ENCODE measurements at regions not wholly inside any gene's neighbourhood (a gene's known extent, or its start where the extent isn't known, plus 50 kb on each side); places are given as distances from the start of the nearest gene placed in this dataset.

DNA sequence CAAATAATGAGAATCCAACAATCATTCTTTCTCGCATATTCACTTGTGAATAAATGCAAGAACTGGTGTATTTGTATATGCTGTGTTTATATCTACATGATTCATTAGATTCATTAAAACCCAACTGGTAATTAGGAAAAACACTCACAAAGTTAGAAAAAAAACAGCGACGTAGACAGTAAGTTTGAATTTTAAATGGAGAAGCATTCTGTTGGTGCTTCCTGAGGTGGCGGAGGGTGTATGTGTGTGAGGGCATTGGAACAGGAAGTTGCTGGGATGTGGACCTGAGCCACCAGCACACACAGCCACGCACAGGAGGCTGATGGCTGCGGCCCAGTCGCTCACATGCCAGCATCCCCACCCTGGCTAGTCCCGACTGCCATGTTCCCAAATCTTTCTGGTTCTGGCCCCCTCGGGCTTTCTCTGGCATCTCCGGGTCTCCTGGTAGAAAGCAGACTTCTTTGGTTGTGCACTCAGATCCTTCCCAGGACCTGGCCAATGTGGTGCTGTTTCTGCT lies 121.6 kb upstream of the IRF2BP2 start:
- no peak for DNase-seq (ENCODE audit: low spot score)

GRCh38 chr1:234730770-234731568 lies 121.0 kb upstream of the IRF2BP2 start:
- DNase-seq (ENCODE audit: low spot score), result peak; percentile 75

DNA sequence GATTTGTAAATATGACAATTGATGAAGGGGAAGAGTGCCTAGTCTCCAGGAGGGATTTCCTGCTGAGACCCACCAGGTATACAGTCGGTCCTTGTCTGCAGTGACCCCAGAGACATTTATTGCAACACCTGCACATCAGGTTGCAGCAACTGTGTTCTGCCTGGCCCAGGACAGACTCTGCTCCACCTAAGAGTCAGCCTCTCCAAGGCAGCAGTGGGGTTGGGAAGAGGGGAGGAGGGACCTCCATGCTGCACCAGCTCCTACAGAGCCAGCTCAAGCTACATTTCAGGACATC lies 120.4 kb upstream of the IRF2BP2 start:
- DNase-seq (ENCODE audit: low spot score), result no peak

GRCh38 chr1:234729561-234730474 lies 119.8 kb upstream of the IRF2BP2 start:
- no peak for DNase-seq (ENCODE audit: low spot score)

DNA sequence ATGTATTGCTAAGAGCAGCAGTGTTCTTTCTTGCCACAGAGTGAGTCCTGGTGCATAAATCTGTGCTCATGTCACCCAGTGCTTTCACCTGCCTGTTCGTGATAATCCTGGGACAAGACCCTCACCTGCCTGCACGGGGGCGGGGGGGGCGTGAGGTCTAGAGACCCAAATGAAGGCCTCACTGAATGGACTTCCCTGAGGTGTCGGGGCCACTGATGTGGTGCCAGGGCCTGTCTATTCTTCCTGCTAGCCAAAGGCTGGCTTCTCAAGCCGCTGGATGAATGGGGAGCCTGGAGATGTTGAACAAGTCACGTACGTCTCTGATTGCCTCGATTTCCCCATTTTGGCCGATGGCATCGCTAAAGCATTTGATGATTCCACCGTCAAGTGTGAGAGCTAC lies 118.8 kb upstream of the IRF2BP2 start:
- no peak for DNase-seq (ENCODE audit: low spot score)

GRCh38 chr1:234727018-234727940 lies 117.3 kb upstream of the IRF2BP2 start:
- no peak for DNase-seq (ENCODE audit: low spot score)

GRCh38 chr1:234726359-234726943 lies 116.5 kb upstream of the IRF2BP2 start:
- DNase-seq (ENCODE audit: low spot score), result no peak

- no peak for DNase-seq (ENCODE audit: low spot score)
Measured at GRCh38 chr1:234725177-234726132, 115.5 kb upstream of the IRF2BP2 start.

DNA sequence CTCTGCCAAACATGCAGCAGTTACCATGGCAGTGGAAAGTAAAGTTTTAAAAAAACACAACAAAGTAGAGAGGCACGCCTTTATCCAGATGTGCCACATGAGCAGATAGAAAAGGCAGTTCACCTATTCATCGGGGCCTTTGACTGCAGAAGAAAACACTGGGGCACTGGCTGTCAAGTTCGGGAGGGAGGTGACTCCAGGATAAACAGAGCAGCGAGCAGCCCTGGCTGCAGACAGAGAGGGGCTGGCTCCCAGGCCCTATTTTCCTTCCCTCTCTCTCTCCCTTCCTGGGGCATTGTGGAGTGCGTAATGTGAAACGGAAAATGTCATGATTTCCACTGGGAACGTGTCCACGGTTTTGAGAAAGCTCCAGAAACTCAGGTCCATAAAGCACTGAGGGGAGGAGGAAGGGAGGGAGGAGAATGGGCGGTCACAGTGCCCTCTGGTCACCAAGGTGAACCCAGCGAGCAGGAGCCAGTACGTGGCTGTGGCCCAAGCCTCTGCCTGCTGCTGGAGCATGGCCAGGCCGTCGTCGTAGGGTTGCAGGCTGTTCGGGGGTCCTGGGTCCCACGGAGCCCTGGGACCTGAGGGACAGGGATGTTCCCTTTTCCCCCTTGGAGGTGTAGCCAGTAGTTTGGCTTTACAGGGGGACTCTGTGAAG lies 114.7 kb upstream of the IRF2BP2 start:
- DNase-seq (ENCODE audit: low spot score), result no peak

DNA sequence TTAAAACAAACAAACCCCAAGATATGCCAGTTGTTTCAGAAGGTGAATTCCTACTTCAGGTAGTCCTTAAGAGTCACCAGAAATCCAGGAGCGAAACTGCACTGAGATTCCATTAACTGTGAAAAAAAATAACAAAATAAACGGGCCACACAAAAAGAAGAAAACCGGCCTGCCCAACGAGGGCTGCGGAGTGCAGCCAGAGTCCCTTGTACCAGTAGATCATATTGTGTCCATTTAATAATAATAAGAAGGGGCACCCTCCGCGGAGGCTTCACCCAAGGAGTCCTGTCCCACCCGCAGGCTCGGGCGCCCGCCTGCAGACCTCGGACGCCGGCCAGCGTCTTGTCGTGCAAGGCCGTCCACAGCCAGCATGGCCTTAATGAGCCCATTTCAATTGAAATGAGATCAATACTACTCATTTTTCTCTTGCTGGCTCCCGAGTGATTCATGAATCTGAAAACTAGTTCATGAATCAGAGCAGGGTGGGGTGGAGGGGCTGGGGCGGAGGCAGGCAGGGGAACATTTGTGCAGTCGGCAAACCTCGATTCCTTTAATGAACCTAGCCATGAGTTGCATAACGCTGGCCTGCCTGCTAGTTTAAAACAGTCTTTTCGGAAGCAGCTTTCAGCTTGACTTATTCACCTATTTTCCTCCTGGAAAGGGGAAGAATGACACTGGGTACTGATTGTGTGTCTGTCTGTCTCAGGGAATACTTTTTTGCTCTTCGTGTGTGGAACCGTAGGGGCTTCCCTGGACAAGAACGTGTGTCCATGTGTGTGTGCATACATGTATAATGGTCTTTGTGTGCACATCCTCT lies 113.1 kb upstream of the IRF2BP2 start:
- peak; percentile 68 for DNase-seq (ENCODE audit: low spot score)

DNA sequence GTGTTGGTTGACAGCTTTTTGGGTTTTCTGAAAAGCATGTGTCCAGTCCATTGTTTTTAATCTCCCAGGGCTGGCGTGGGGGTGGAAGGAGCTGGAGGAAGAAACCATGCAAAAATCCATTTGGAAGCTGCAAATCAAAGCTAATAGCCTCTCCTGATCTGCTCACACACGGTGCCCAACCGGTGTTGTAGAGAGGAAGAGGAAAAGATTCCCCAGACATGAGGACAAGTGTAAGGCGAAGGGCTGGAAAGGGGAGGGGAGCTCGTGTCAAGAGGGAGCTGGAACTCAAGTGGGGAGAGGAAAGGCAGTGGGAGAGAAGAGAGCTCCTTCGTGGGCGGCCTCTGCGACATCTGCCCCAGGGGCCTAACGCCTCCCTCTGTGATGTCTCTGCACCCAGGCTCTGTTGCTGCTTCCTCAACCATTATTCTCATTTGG lies 112.3 kb upstream of the IRF2BP2 start:
- DNase-seq (ENCODE audit: low spot score), result peak; percentile 11

DNA sequence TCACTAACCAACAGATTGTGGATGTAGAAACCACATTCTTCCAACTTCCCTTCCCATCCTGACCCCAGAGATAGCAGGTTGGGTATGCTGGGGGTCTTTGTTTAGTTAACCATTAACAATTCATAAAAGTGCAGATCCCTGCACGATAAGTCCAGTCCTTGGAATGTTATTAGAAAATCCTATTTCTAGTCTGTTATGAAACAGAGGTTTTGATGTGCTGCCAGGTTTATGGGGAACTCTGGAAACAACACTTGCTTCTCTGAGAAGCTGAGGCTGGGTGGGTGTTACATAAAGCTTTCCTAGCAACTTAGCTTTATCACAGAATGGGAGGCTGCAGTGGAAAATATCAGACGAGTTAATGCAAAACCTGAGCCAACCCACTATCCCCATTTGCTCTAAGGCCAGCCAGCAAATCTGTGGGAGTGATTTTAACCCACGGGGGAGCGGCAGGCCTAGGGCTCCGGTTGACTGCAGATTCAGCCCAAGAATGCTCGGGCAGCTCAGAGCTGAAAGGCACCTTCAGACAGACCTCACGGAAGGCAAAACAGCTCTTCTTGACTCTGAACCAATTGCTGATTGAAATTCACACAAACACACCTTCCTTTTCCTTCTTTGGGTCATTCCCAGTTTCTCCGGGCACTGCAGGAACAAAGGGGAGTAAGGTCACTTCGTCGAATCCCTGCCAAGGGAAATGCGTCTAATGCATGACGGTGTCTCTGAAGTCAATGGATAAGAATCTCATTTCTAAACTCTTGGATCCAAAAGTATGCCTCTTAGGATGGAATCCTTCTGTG lies 111.7 kb upstream of the IRF2BP2 start:
- DNase-seq (ENCODE audit: low spot score), result peak; percentile 74

- peak; percentile 36 for DNase-seq (ENCODE audit: low spot score)
Measured at GRCh38 chr1:234720709-234721441, 110.9 kb upstream of the IRF2BP2 start.

DNA sequence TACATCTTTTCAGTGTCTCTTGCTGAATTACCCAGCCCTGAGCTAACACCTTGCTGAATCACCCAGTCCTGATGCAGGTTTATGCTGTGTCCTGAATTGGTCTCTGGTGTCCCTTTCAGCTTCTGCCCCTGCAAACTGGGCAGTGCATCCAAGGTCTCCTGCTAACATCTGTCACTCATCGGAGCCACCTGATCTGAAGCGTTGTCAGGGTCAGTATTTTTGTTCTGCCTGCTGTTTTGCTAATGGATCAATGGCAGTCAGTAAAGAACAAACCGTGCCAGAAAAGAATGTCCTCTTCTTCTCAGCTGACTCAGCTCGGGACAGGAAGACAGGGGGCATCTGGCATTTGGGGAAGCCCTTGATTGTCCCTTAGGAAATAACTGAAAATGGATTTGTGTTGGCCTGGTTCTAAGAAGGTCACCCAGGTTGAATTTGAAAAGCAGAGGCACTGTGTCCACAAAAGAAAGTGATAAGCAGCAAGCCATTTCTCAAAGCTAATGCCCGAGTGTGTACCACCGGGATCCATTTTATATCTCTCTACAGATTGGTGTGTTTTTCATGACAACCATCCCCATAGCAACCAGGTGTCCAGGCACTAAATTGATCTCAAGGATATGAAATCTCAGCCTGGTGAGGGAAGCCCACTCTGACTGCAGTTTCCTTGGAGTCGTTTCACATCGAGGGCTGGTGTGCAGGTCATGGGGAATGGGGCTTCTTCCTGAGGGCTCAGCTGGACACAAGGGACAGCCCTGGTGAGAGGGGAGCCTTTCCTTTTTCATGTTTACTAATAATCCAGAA lies 109.7 kb upstream of the IRF2BP2 start:
- DNase-seq (ENCODE audit: low spot score), result no peak

DNA sequence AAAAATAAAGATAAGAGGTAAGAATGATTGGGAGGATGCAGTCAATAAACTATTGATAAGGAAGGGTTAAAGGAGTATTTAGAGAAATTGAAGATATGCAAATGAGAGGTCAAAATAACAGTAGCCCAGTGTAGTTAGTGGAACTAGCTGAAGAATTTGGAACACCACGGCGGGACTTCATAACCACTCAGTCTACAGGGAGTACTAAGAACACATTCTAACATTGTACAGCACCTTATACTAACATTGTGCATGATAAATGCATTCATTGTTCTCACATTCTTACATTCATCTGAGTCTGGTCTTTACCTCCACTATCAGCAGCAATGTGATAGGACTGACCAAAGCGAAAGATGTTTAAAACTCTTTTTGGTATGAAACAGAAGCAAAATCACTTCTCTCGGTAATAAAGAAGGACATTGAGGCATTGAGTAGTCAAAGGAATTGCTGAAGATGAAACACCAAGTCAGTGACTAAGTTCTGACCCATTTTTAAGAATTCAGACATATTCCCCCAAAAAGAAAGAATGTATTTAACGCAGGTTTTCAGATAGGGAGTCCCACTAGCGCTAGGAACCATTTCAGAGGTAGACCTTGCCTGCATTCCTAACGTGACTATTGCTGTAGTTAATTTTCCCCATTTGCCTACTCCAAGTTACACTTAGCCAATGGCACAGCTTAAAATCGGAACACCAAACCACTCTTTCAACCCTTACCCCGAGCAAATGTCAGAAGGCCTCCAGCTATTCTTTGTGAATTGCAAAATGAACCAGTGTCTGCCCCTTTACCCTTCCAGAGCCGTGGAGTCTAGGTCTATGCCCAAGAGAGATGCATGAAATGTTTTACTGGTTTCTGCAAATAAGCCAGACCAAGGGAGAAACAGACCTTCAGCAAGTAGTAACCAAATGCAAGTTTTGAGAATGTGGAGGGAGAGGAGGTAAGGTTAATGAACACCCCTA lies 108.8 kb upstream of the IRF2BP2 start:
- DNase-seq (ENCODE audit: low spot score), result no peak

Measured in AG08395 (cell line).